IMR-90 (cell line): ENCODE measurements at regions not wholly inside any gene's neighbourhood (a gene's known extent, or its start where the extent isn't known, plus 50 kb on each side); places are given as distances from the start of the nearest gene placed in this dataset.

Experiments used
- ATAC-seq: fragments of 200-7000 bp; cut with Tn5 transposase; 2 replicates; pipeline ENCODE4 v1.9.1; 2020; ENCODE audit warnings: low read depth, mild to moderate bottlenecking, moderate library complexity
- BruUV-seq: library from RNA; stranded (reverse); fragments of 400-500 nt; replicated peaks from 2 replicates; lab custom pipeline; 2021; lab: Mats Ljungman, UMichigan
- CTCF ChIA-PET: fragments of 300-600 bp; formaldehyde crosslinking; extraction: SDS; loops from one replicate; lab custom pipeline; 2021; ENCODE audit warnings: antibody characterized with exemption; lab: Yijun Ruan, JAX
- POLR2A ChIA-PET: fragments of 300-600 bp; sonication (Branson Sonifier 250); formaldehyde crosslinking; loops from one replicate; lab custom pipeline; 2022; ENCODE audit warnings: antibody characterized with exemption; ENCODE audit not compliant: unreplicated experiment; lab: Charles Lee
- DNase-seq: peaks from one replicate; pipeline ENCODE4 v3.0.0; 2013
- H2AFZ ChIP-seq: replicated peaks from 2 replicates; pipeline ENCODE3; 2013; ENCODE audit warnings: low read length, mild to moderate bottlenecking; ENCODE audit not compliant: poor library complexity
- H2AK5ac ChIP-seq: 2 replicates; pipeline ENCODE4 v1.6.1; 2013; ENCODE audit warnings: low read depth, low read length, inconsistent platforms
- H2AK9ac ChIP-seq: replicated peaks from 2 replicates; pipeline ENCODE3; 2013; ENCODE audit warnings: mild to moderate bottlenecking, low read depth, low read length, moderate library complexity; ENCODE audit not compliant: poor library complexity
- H2BK120ac ChIP-seq: 2 replicates; pipeline ENCODE4 v1.6.1; 2013; ENCODE audit warnings: low read depth, low read length, inconsistent platforms
- H2BK15ac ChIP-seq: 3 replicates; pipeline ENCODE4 v1.6.1; 2013; ENCODE audit warnings: low read depth, low read length, inconsistent platforms
- H2BK20ac ChIP-seq: 2 replicates; pipeline ENCODE4 v1.6.1; 2013; ENCODE audit warnings: low read depth, mild to moderate bottlenecking, inconsistent platforms, low read length, moderate library complexity
- H2BK5ac ChIP-seq: 2 replicates; pipeline ENCODE4 v1.6.1; 2013; ENCODE audit warnings: mild to moderate bottlenecking, low read depth, low read length, inconsistent platforms; ENCODE audit not compliant: poor library complexity, severe bottlenecking
- H3K14ac ChIP-seq: replicated peaks from 2 replicates; pipeline ENCODE4 v1.6.1; 2013; ENCODE audit warnings: low read depth, low read length, inconsistent platforms
- H3K18ac ChIP-seq: 2 replicates; pipeline ENCODE4 v1.6.1; 2013; ENCODE audit warnings: low read depth, low read length, control low read depth
- H3K23ac ChIP-seq: 2 replicates; pipeline ENCODE4 v1.6.1; 2013; ENCODE audit warnings: low read depth, low read length, inconsistent platforms
- H3K27ac ChIP-seq: 2 replicates; pipeline ENCODE4 v1.5.1; 2013; ENCODE audit warnings: mild to moderate bottlenecking, control low read depth, low read length; ENCODE audit not compliant: insufficient read depth
- H3K27me3 ChIP-seq: 2 replicates; pipeline ENCODE4 v1.6.1; 2013; ENCODE audit warnings: low read length; ENCODE audit not compliant: control insufficient read depth, insufficient read depth
- H3K36me3 ChIP-seq: 2 replicates; pipeline ENCODE4 v1.6.1; 2013; ENCODE audit warnings: low read length, mixed read lengths; ENCODE audit not compliant: control insufficient read depth, insufficient read depth
- H3K4ac ChIP-seq: 2 replicates; pipeline ENCODE4 v1.6.1; 2013; ENCODE audit warnings: low read depth, low read length, inconsistent platforms
- H3K4me1 ChIP-seq: 2 replicates; pipeline ENCODE4 v1.6.1; 2013; ENCODE audit warnings: low read length, mixed read lengths; ENCODE audit not compliant: control insufficient read depth, insufficient read depth
- H3K4me2 ChIP-seq: 2 replicates; pipeline ENCODE4 v1.6.1; 2013; ENCODE audit warnings: low read depth, mild to moderate bottlenecking, control low read depth, low read length, moderate library complexity
- H3K4me3 ChIP-seq: 2 replicates; pipeline ENCODE4 v1.5.1; 2013; ENCODE audit warnings: low read depth, mild to moderate bottlenecking, control low read depth, low read length, moderate library complexity; ENCODE audit not compliant: insufficient read depth
- H3K56ac ChIP-seq: 2 replicates; pipeline ENCODE4 v1.6.1; 2013; ENCODE audit warnings: low read length, inconsistent platforms; ENCODE audit not compliant: insufficient read depth; ENCODE audit errors: extremely low read depth
- H3K79me1 ChIP-seq, 2 experiments: 2 replicates each; pipeline ENCODE4 v1.6.1; 2013; ENCODE audit warnings: low read length in 2 of 2, inconsistent platforms in 1 of 2, low read depth in 1 of 2
- H3K9ac ChIP-seq: 2 replicates; pipeline ENCODE4 v1.6.1; 2013; ENCODE audit warnings: low read depth, low read length, control low read depth
- H3K9me1 ChIP-seq: 2 replicates; pipeline ENCODE4 v1.6.1; 2013; ENCODE audit warnings: low read length, inconsistent platforms; ENCODE audit not compliant: insufficient read depth
- H3K9me3 ChIP-seq: 2 replicates; pipeline ENCODE4 v1.6.1; 2013; ENCODE audit warnings: low read length; ENCODE audit not compliant: control insufficient read depth, insufficient read depth
- H4K20me1 ChIP-seq: 2 replicates; pipeline ENCODE4 v1.6.1; 2013; ENCODE audit warnings: low read length, inconsistent platforms; ENCODE audit not compliant: insufficient read depth
- H4K5ac ChIP-seq: 2 replicates; pipeline ENCODE4 v1.6.1; 2013; ENCODE audit warnings: mild to moderate bottlenecking, low read depth, low read length, control low read depth
- H4K8ac ChIP-seq, 2 experiments: 2 replicates each; pipeline ENCODE4 v1.6.1; 2013; ENCODE audit warnings: low read depth in 2 of 2, low read length in 2 of 2, control low read depth in 1 of 2, inconsistent platforms in 1 of 2
- H4K91ac ChIP-seq: 2 replicates; pipeline ENCODE4 v1.6.1; 2013; ENCODE audit warnings: low read depth, low read length, inconsistent platforms; ENCODE audit not compliant: insufficient read depth
- NFE2L2 ChIP-seq: fragments of 150-350 bp; IDR thresholded peaks from 2 replicates; pipeline ENCODE4 v1.6.1; 2016; ENCODE audit warnings: low read depth, mild to moderate bottlenecking, low read length
- WGBS, 2 experiments: methylation state at CpG; one replicate each; pipeline versions ENCODE4 v1.1.5 to v1.1.7; 2013; ENCODE audit warnings: missing lambda C conversion rate in 2 of 2; ENCODE audit not compliant: insufficient read length in 1 of 2; ENCODE audit errors: extremely low coverage in 2 of 2; 5-methylcytosine and 5-hydroxymethylcytosine counted together
- dilution Hi-C: fragments of 300-500 bp; cut with HindIII; formaldehyde crosslinking; loops from one replicate; pipeline ENCODE4 v1.14.3; 2018; ENCODE audit warnings: low sequenced_read_pairs; ENCODE audit not compliant: unreplicated experiment
- in situ Hi-C: fragments of 300-500 bp; cut with MboI; formaldehyde crosslinking; loops from 3 replicates; pipeline ENCODE4 v1.14.3; 2019; ENCODE audit warnings: low sequenced_read_pairs, inconsistent platforms, mixed read lengths
- intact Hi-C: fragments of 100-400 bp; cut with micrococcal nuclease; formaldehyde crosslinking; loops from 2 replicates; pipeline ENCODE4 v1.10.0; 2022

GRCh38 chr12:67750513-67751183, 102.1 kb downstream of the DYRK2 start:
- no peak overlapping the region for H3K56ac ChIP-seq
- H3K23ac ChIP-seq: no peak overlapping the region
- no peak overlapping the region for H2AFZ ChIP-seq
- H4K91ac ChIP-seq: no peak overlapping the region
- H3K9ac ChIP-seq: no peak overlapping the region
- CTCF ChIA-PET: no interaction called here
- H4K5ac ChIP-seq: no peak overlapping the region
- no peak overlapping the region for H2BK5ac ChIP-seq
- peaks cover 9% of the 10 kb centered on the region for H3K4me1 ChIP-seq
- no peak overlapping the region for H2AK9ac ChIP-seq
- intact Hi-C loops (no loop called here), in situ Hi-C loops (no loop called here), dilution Hi-C loops (no loop called here)
- no peak for TF ChIP-seq NFE2L2
- H3K79me1 ChIP-seq: no peaks in the 10 kb centered on the region
- H3K36me3 ChIP-seq: no peaks in the 10 kb centered on the region
- H2AK5ac ChIP-seq: peak overlapping the region; percentile 42
- no peak overlapping the region for H2BK120ac ChIP-seq
- H3K9me3 ChIP-seq: no peaks in the 10 kb centered on the region
- H3K27ac ChIP-seq: no peak overlapping the region
- peaks cover 8% of the 10 kb centered on the region for H3K9me1 ChIP-seq
- no TSS peak for BruUV-seq
- no peak overlapping the region for H3K4me3 ChIP-seq
- no peak overlapping the region for H3K4ac ChIP-seq
- no peaks in the 10 kb centered on the region; the same call in 1 of the 2 replicates for H3K27me3 ChIP-seq
- no CpG with 5 or more reads among the region's 3 CpGs for WGBS, 2 experiments
- H4K8ac ChIP-seq: no peak overlapping the region
- ATAC-seq (no peak), DNase-seq (no peak)
- H3K4me2 ChIP-seq: no peak overlapping the region
- H4K20me1 ChIP-seq: no peaks in the 10 kb centered on the region
- POLR2A ChIA-PET: no interaction called here
- H2BK15ac ChIP-seq: no peak overlapping the region
- no peak overlapping the region for H3K18ac ChIP-seq
- no peak overlapping the region for H3K14ac ChIP-seq
- no peak overlapping the region for H2BK20ac ChIP-seq
